Natural killer cell (primary cell): ENCODE measurements at regions not wholly inside any gene's neighbourhood (a gene's known extent, or its start where the extent isn't known, plus 50 kb on each side); places are given as distances from the start of the nearest gene placed in this dataset.

Source experiments
- ATAC-seq, 3 donors: fragments of 150-1000 bp in 2 of 3; fragments of 200-7000 bp in 1 of 3; cut with Tn5 transposase; 1 replicate in 1 of 3; 2 replicates in 2 of 3; pipeline ENCODE4 v1.10.0; 2021; ENCODE audit warnings: mild to moderate bottlenecking in 2 of 3, moderate library complexity in 2 of 3
- DNase-seq, 2 donors: peaks; one replicate each; pipeline versions ENCODE4 v3.0.0 to v3.0.0-alpha.2; 2013 to 2021; ENCODE audit warnings: mixed read lengths in 1 of 2
- H3K27ac ChIP-seq: one replicate; pipeline ENCODE4 v1.5.1; 2013; ENCODE audit warnings: mild to moderate bottlenecking, low read length
- H3K27me3 ChIP-seq: one replicate; pipeline ENCODE4 v1.6.1; 2013; ENCODE audit warnings: low read length; ENCODE audit not compliant: control insufficient read depth, insufficient read depth
- H3K36me3 ChIP-seq: one replicate; pipeline ENCODE4 v1.6.1; 2013; ENCODE audit warnings: low read length; ENCODE audit not compliant: control insufficient read depth, insufficient read depth
- H3K4me1 ChIP-seq: one replicate; pipeline ENCODE4 v1.6.1; 2013; ENCODE audit warnings: low read length; ENCODE audit not compliant: control insufficient read depth, insufficient read depth
- H3K4me3 ChIP-seq: one replicate; pipeline ENCODE4 v1.5.1; 2013; ENCODE audit warnings: low read length
- H3K9me3 ChIP-seq: one replicate; pipeline ENCODE4 v1.6.1; 2013; ENCODE audit warnings: low read length; ENCODE audit not compliant: control insufficient read depth, insufficient read depth
- H3K27ac Mint-ChIP-seq, 2 donors: one replicate each; pipeline ENCODE4 v1.8.0; 2022; ENCODE audit warnings: mild to moderate bottlenecking in 2 of 2, mixed read lengths in 2 of 2, moderate library complexity in 1 of 2
- H3K27me3 Mint-ChIP-seq, 2 donors: one replicate each; pipeline ENCODE4 v1.8.0; 2022; ENCODE audit warnings: low read depth in 2 of 2, mixed read lengths in 2 of 2
- H3K36me3 Mint-ChIP-seq: one replicate; pipeline ENCODE4 v1.8.0; 2022; ENCODE audit warnings: mixed read lengths
- H3K4me1 Mint-ChIP-seq, 2 donors: one replicate each; pipeline ENCODE4 v1.8.0; 2022; ENCODE audit warnings: mixed read lengths in 2 of 2
- H3K4me3 Mint-ChIP-seq: one replicate; pipeline ENCODE4 v1.8.0; 2022; ENCODE audit warnings: mild to moderate bottlenecking, moderate library complexity, mixed read lengths
- H3K9me3 Mint-ChIP-seq, 2 donors: one replicate each; pipeline ENCODE4 v1.8.0; 2022; ENCODE audit warnings: mixed read lengths in 2 of 2
- CTCF ChIP-seq: fragments of 200-600 bp; IDR thresholded peaks from one replicate; pipeline ENCODE4 v1.8.0; 2022; ENCODE audit warnings: antibody characterized with exemption
- WGBS: methylation state at CpG from one replicate; pipeline ENCODE4 v1.1.7; 2013; ENCODE audit warnings: missing lambda C conversion rate; ENCODE audit not compliant: insufficient coverage; 5-methylcytosine and 5-hydroxymethylcytosine counted together
- intact Hi-C: fragments of 100-400 bp; cut with micrococcal nuclease; formaldehyde crosslinking; loops from one replicate; pipeline ENCODE4 v1.14.2; 2022

DNA sequence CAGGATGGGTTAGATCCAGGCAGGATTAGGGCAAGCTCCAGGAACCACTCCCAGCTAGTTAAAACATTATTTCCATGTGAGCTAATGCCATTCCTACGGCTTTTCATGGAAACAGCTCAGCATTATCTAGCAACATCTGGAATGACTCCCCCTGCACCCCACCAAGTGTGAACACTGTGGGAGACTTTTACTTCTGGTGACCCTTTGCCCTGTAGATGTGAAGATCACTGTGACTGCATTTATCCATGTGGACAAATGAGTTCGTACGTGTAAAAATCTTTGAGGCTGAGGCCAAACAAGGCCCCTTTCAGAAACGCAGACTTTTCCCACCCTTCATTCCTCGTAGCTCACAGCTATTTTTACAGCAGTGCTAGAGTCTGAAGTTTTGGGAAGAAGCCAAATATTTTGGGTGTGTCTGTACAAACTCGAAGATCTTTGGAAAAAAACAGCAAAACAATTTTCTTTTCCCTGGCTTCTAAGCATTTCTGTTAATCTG lies 221.8 kb upstream of the SOX4 start:
- no peak overlapping the region for H3K4me3 ChIP-seq
- H3K27me3 ChIP-seq = no peaks in the 10 kb centered on the region
- 85% methylated on average over 5 of the region's 6 CpGs for WGBS
- Mint-ChIP-seq H3K4me3 (no peak overlapping the region), H3K9me3 (no peaks in the 10 kb centered on the region), H3K36me3 (no peaks in the 10 kb centered on the region), H3K4me1 (no peaks in the 10 kb centered on the region), H3K27ac (no peak overlapping the region), H3K27me3 (peaks cover 3 to 7% of the 10 kb centered on the region in 2 donors)
- H3K27ac ChIP-seq = no peak overlapping the region
- TF ChIP-seq CTCF = no peak
- H3K36me3 ChIP-seq = no peaks in the 10 kb centered on the region
- no peaks in the 10 kb centered on the region for H3K4me1 ChIP-seq
- H3K9me3 ChIP-seq = no peaks in the 10 kb centered on the region
- intact Hi-C loops = no loop called here
- no peak for ATAC-seq
- no peak for DNase-seq

DNA sequence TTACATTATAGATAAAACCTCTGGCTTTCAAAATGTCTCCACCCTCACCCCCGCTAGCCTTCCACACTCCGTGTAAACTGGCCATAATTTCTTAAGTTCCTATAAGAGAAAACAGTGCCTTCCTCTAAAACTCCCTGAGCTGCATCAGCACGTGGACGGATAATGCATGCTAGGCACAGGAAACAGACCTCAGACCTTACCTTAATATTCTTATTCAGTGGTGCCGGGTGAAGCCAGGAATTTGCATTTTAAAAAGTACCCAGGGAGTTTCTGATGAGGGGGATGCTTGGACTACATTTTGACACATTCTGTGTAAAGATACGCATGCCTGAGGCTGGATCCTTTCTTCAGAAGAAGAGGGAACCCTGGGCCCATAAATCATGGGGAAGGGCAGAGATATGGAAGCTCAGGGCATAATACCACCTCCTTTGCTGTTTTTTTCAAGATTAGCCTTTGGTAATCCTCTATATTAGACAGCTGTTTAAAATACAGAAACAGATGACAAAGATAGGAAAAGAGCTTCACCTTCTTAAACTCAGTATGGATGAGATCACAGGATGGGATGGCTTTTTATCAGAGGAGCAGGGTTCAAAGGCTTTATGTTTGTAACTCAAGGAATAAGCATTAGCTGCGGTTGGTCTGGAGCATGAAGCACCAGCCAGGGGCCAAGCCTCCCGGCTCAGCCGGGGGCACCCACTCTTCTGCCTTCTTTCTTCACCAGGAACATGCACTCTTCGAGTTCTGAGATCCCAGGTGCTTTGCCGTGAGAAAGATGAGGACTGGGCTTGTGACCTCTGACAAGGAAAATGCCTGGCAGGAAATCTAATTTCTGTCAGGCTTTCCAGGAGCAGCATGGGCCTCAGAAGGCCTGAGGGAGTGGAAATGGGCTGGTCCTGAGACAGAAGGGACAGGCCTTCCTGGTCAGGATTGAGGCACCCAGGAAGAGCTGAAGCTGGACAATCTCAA lies 218.1 kb upstream of the SOX4 start:
- intact Hi-C loops = no loop called here
- Mint-ChIP-seq H3K9me3 (no peaks in the 10 kb centered on the region), H3K4me3 (no peak overlapping the region), H3K4me1 (no peaks in the 10 kb centered on the region), H3K27me3 (peaks cover 0 to 8% of the 10 kb centered on the region in 2 donors), H3K36me3 (no peaks in the 10 kb centered on the region), H3K27ac (no peak overlapping the region)
- 89% methylated on average over 10 of the region's 11 CpGs for WGBS
- H3K9me3 ChIP-seq = no peaks in the 10 kb centered on the region
- no peaks in the 10 kb centered on the region for H3K4me1 ChIP-seq
- TF ChIP-seq CTCF = no peak
- H3K4me3 ChIP-seq = no peak overlapping the region
- ATAC-seq (no peak), DNase-seq (no peak)
- H3K27ac ChIP-seq = no peak overlapping the region
- H3K36me3 ChIP-seq = no peaks in the 10 kb centered on the region
- no peaks in the 10 kb centered on the region for H3K27me3 ChIP-seq

- Mint-ChIP-seq H3K27ac (no peak overlapping the region), H3K36me3 (no peaks in the 10 kb centered on the region), H3K4me1 (peaks cover under 1 to 3% of the 10 kb centered on the region in 2 donors), H3K4me3 (no peak overlapping the region), H3K27me3 (peaks cover 0 to 8% of the 10 kb centered on the region in 2 donors), H3K9me3 (no peaks in the 10 kb centered on the region)
- Histone ChIP-seq H3K4me3 (no peak overlapping the region), H3K27ac (no peak overlapping the region), H3K27me3 (no peaks in the 10 kb centered on the region), H3K9me3 (no peaks in the 10 kb centered on the region), H3K36me3 (no peaks in the 10 kb centered on the region), H3K4me1 (no peaks in the 10 kb centered on the region)
- WGBS = 92% methylated on average over 6 of the region's 6 CpGs
- TF ChIP-seq CTCF = no peak
- ATAC-seq (no peak), DNase-seq (no peak)
- intact Hi-C loops = no loop called here
These were observed 216.2 kb upstream of the SOX4 start for GRCh38 chr6:21377356-21377755.
